HG03457 (cell line): ENCODE measurements at regions not wholly inside any gene's neighbourhood (a gene's known extent, or its start where the extent isn't known, plus 50 kb on each side); places are given as distances from the start of the nearest gene placed in this dataset.
"Not testable (repeated sequence)": the region's sequence is repeated elsewhere in the genome, so short reads cannot be mapped to it uniquely, and the experiment has no call there.

Experiments
- ATAC-seq: cut with Tn5 transposase; IDR thresholded peaks from one replicate; pipeline ENCODE4 v1.9.1; 2021; ENCODE audit warnings: moderate number of reproducible peaks; ENCODE audit not compliant: unreplicated experiment

- ATAC-seq: no peak
These were observed 212.9 kb upstream of the CMC1 start for GRCh38 chr3:28028554-28028953.

- ATAC-seq: no peak
These were observed 208.2 kb upstream of the CMC1 start for GRCh38 chr3:28033059-28033784.

DNA sequence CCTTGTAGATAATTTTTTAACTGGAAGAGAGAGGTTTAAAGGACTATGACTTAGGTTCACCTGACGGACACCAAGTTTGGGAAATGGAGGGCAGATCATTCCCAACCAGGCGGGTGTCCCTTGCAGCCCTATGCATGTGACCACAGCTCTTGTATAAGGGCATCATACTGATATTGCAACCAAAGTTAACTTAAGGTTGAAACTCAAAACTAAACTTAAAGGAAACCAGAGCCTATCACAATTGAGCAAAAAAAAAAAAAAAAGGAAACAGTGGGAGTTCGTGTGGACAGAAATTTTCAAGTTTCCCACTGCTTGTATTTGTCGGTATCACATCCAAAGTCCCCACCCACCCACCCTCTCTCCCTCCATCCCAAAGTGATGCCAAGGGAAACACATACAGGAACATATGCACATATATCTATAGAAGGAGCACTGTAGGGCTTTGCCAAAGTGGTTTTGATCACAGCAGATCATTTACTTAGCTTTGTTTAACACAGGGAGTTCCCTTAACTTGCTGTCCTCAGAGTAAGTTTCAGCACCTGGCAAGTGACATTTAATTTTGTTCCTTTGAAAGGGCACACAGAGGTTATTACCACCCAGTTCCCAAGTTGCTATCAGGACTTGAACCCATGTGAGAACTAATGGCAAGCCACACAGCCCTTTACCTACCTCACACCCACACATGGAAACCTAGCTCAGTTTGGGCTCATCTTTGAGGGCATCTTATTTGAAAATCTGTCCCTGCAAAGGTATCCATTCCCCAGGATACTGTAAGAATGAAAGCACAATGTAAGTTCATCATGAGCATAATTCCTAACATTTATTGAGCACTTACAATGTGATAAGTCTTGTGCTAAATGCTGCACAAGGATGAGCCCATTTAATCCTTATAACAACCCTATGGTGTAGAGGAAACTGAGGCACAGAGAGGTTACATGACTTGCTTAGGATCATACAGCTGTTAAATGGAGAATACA lies 204.5 kb upstream of the CMC1 start:
- peak; percentile 53 for ATAC-seq

DNA sequence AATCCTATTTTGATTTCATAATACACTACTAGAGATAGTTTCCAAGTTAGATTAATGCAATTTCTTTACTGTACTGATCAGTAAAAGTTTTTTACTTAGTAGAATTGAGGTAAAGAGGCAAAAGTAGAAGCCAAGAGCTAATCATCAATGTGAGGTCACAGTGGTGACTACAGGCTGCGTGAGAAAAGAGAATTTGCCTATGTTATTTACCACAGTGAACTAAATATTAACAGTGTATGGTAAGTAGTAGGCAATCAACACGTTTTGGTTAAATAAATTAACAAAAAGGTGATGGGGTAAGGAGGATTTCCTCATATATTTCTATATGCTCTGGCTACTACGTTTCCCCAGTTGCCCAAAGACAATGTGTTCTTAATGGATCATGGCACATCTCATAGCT lies 202.2 kb upstream of the CMC1 start:
- ATAC-seq: peak; percentile 42

- ATAC-seq: no peak
These were observed 201.6 kb upstream of the CMC1 start for GRCh38 chr3:28039829-28040228.

- peak; percentile 44 for ATAC-seq
These were observed 199.3 kb upstream of the CMC1 start for GRCh38 chr3:28042095-28042635.

DNA sequence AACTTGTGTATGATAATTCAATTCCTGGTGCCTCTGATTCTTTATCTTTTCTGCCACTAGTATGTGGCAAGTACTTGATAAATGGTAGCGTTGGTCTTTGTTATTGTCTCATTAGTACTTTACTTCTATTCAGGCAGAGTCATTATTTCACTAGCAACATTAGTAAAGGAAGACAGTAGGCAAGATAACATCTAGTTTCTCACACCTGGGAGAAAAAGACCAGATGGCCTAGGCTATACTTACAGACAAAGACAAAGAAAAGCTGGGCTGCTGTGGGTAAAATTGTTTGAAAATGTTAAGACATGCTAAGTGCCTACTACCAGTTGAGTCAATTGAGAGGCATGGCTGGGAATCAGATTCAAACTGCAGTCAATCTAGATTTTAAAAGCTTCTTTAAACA lies 198.7 kb upstream of the CMC1 start:
- ATAC-seq: no peak

- ATAC-seq: no peak
These were observed 191.3 kb upstream of the CMC1 start for GRCh38 chr3:28050120-28050519.

DNA sequence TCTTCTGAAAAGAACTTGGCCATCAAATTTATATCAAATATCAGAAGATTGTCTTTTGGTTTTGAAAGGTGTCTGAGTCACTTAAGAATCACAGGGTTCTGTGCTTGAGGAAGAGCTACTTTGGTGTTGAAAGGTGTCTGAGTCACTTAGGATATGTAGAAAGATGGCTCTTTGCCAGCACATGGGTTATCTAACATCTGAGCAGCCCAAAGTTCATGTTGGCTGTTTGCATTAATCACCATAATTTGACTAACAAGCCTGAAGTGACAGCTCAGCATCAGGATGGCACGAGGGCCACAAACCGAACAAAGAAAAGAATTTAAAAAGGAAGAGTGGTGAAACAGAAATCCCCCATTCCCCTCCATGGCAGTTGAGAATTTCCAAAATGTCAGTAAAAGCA lies 190.5 kb upstream of the CMC1 start:
- ATAC-seq: no peak

DNA sequence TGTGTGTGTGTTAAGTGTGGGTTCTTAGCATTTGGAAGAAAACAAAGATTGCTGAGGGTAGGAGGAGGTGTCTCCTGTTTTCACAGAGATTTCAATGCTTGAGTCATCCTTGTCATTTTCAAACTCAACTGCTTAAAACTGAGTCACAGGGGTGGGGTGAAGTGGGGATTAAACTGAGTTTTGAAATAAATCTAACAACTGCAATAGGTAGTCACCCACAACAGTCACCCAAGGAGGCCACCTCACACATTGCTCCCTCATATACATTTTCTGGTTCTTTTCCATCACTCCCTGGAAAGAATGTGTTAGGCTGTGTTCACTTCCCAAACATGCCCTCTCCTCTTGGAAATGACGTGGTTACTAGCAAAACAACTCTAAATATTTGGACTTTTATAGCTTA lies 187.7 kb upstream of the CMC1 start:
- no peak for ATAC-seq

DNA sequence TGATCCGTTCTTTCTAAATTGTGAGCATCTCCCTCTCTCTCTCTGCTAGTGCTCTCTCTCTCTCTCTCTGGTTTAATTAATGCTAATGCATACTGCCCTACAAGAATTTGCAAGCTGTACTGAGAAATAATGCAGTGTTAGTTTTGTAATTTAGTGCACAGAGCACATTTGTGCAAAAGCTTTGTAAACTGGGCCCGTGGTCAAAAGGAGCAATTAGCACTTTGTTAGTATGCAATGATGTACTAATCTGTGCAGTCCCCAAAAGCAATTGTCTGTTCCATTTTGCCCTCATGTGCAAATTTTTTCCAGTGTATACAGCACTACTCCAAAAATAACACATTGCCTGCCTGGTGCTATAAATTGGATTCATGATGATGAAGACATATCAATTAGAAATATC lies 184.6 kb upstream of the CMC1 start:
- no peak for ATAC-seq

DNA sequence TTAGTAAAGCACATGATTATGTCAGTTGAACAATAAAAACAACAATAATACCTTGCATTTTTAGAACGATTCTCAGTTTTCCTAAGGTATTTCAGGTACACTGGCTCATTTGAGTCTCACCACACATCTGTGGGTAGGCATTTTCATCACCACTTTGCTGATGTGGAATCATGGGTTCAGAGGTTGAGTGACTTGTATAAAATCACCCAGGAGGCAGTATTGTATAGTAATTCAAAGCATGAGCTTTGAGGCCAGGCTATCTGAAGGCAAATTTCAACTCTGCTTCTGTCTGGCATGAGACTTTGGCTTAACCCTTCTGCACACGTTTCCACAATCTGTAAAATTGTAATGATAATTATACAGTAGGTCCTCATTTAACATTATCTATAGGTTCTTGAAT lies 183.9 kb upstream of the CMC1 start:
- no peak for ATAC-seq

DNA sequence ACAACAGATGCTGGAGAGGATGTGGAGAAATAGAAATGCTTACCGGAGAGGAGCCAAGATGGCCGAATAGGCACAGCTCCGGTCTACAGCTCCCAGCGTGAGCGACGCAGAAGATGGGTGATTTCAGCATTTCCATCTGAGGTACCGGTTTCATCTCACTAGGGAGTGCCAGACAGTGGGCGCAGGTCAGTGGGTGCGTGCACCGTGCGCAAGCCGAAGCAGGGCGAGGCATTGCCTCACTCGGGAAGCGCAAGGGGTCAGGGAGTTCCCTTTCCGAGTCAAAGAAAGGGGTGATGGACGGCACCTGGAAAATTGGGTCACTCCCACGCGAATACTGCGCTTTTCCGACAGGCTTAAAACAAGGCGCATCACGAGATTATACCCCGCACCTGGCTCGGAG lies 182.2 kb upstream of the CMC1 start:
- not testable (repeated sequence) for ATAC-seq

DNA sequence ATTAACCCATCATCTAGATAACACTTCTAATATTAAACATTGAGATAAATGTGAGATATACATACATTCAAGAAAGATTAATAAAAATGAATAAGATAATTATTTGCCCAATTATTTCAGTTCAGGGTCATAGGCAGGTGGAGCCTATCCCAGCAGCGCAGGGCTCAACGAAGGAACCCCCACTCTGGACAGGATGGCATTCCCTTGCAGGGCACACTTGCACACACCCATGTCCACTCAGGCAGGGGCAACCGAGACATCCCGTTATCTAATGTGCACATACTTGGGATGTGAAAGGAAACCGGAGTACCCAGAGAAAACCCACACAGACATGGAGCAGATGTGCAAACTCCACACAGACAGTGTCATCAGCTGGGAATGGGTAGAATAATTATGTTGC lies 175.4 kb upstream of the CMC1 start:
- no peak for ATAC-seq

- no peak for ATAC-seq
These were observed 174.4 kb upstream of the CMC1 start for GRCh38 chr3:28067014-28067413.

- ATAC-seq: no peak
These were observed 173.1 kb upstream of the CMC1 start for GRCh38 chr3:28068342-28068741.

GRCh38 chr3:28069438-28069837 lies 172.0 kb upstream of the CMC1 start:
- ATAC-seq: no peak

GRCh38 chr3:28076246-28076645 lies 165.2 kb upstream of the CMC1 start:
- no peak for ATAC-seq

GRCh38 chr3:28077572-28077971 lies 163.8 kb upstream of the CMC1 start:
- ATAC-seq: no peak

DNA sequence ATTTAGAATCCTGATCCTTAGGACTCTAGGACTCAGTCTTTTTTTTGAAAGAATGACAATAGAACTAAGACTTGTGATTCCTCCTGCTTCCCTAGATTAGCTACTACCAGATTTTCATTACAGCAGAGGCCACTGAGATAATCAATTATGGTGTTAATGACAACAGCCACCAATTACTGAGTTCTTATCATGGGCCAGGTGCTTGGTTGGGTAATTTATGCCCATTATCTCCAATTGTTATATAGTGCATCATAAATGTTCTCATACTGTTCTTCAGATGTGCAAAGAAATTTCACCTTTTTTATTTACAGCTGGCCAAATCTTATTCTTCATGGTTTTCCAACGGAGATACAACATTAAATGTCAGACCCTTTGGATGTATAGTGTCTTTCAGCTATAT lies 162.9 kb upstream of the CMC1 start:
- no peak for ATAC-seq

DNA sequence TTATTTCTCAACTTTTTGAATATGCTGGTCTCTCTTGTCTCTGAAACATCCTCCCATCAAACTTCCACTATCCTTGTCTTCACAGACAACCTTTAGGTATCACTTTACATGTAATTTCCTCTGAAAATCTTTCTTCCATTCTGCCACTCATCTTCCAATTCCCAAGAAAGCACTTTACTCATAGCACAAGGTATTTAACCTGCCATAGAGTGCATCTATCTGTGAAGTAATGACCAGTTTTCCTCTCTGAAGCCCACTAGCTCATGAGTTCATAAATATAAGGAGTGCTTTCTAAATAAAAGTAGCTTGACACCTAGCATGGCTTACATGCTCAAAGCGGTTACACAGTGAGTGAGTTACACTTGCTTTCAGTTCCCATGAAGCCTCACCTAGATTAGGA lies 160.7 kb upstream of the CMC1 start:
- no peak for ATAC-seq

- no peak for ATAC-seq
These were observed 159.9 kb upstream of the CMC1 start for GRCh38 chr3:28081533-28081947.
